PFSK-1 (cell line): ENCODE measurements at regions not wholly inside any gene's neighbourhood (a gene's known extent, or its start where the extent isn't known, plus 50 kb on each side); places are given as distances from the start of the nearest gene placed in this dataset.

Experiments
- FOXP2 ChIP-seq: optimal IDR thresholded peaks from 2 replicates; pipeline ENCODE3; 2011; ENCODE audit warnings: borderline replicate concordance, control low read depth, inconsistent platforms; ENCODE audit not compliant: insufficient read depth; ENCODE audit errors: extremely low read length, extremely low read depth
- POLR2AphosphoS5 ChIP-seq: IDR thresholded peaks from 2 replicates; pipeline ENCODE4 v1.6.1; 2012; ENCODE audit warnings: low read depth, mild to moderate bottlenecking, control low read depth, low read length, moderate library complexity
- SIN3A ChIP-seq: IDR thresholded peaks from 2 replicates; pipeline ENCODE4 v1.6.1; 2012; ENCODE audit warnings: mild to moderate bottlenecking, low read length, moderate library complexity, borderline replicate concordance; ENCODE audit not compliant: insufficient read depth
- TAF1 ChIP-seq: IDR thresholded peaks from 2 replicates; pipeline ENCODE4 v1.6.1; 2012; ENCODE audit warnings: low read length, control low read depth, borderline replicate concordance; ENCODE audit not compliant: insufficient read depth
- TF ChIP-seq, protein P1 (sequence below), 2 experiments: IDR thresholded peaks; 2 replicates each; pipeline versions ENCODE4 v1.6.1 to v1.8.0; 2011 to 2012; ENCODE audit warnings: low read depth in 2 of 2, low read length in 2 of 2, control low read depth in 1 of 2, inconsistent platforms in 1 of 2, mild to moderate bottlenecking in 1 of 2, moderate library complexity in 1 of 2; ENCODE audit not compliant: insufficient read depth in 1 of 2

DNA sequence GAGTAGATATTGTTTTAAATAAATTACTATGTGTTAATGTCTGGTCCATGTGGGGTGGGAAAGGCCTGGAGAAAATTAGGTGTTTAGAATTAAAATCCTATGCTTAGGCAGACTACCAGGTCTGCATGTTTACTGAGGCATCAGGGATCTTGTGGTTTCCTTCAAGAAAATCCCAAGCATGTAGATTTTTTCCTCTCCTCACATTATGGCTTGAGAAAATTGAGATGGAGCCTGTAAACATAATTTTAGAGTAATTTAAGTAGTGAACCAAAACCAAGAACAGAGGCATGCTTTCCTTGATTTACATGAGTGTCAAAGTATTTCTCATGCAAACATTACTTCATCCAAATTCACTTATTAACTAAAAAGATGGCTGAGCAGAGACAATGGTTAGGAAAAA is 823.7 kb downstream of the AACS start:
- TF ChIP-seq TAF1 (no peak), SIN3A (no peak)

GRCh38 chr12:125889742-125890141 is 824.5 kb downstream of the AACS start:
- TF ChIP-seq, protein P1, sequence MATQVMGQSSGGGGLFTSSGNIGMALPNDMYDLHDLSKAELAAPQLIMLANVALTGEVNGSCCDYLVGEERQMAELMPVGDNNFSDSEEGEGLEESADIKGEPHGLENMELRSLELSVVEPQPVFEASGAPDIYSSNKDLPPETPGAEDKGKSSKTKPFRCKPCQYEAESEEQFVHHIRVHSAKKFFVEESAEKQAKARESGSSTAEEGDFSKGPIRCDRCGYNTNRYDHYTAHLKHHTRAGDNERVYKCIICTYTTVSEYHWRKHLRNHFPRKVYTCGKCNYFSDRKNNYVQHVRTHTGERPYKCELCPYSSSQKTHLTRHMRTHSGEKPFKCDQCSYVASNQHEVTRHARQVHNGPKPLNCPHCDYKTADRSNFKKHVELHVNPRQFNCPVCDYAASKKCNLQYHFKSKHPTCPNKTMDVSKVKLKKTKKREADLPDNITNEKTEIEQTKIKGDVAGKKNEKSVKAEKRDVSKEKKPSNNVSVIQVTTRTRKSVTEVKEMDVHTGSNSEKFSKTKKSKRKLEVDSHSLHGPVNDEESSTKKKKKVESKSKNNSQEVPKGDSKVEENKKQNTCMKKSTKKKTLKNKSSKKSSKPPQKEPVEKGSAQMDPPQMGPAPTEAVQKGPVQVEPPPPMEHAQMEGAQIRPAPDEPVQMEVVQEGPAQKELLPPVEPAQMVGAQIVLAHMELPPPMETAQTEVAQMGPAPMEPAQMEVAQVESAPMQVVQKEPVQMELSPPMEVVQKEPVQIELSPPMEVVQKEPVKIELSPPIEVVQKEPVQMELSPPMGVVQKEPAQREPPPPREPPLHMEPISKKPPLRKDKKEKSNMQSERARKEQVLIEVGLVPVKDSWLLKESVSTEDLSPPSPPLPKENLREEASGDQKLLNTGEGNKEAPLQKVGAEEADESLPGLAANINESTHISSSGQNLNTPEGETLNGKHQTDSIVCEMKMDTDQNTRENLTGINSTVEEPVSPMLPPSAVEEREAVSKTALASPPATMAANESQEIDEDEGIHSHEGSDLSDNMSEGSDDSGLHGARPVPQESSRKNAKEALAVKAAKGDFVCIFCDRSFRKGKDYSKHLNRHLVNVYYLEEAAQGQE (IDR thresholded peaks at IDR 0.05; ENCODE audit: insufficient read depth in 1 of 2, low read depth in 2 of 2, low read length in 2 of 2), result no peak
- TF ChIP-seq TAF1 (no peak), FOXP2 (no peak), SIN3A (no peak), POLR2AphosphoS5 (no peak)

DNA sequence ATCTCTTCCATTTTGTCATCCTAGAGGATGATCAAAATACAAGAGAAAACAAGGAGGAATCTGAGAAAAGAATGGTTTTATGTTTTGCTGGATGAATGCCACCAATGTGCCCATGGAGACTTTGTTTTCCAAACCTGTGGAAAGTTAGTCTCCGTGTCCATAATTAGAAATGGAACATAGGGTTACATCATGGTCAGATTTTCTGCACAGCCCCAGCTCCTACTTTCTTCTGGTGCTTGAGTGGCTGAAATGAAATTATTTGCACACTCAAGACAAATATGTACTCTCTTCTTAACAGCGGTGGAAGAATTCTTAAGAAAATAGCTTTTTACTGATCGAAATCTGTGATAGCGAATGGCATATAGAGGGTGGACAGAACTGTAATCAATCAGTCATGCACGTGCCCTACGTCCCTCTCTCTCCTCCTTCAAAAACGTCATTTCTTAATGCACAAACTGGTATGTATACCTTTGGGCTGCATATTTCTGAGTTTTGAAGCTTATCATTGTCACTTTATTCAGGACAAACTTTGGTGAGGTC is 825.2 kb downstream of the AACS start:
- TF ChIP-seq TAF1, result no peak
- no peak for TF ChIP-seq POLR2AphosphoS5
- TF ChIP-seq, protein P1 (IDR thresholded peaks at IDR 0.05; ENCODE audit: insufficient read depth in 1 of 2, low read depth in 2 of 2, low read length in 2 of 2), result no peak
- no peak for TF ChIP-seq SIN3A
- TF ChIP-seq FOXP2, result no peak

- TF ChIP-seq, protein P1 (IDR thresholded peaks at IDR 0.05; ENCODE audit: insufficient read depth in 1 of 2, low read depth in 2 of 2, low read length in 2 of 2), result no peak
- TF ChIP-seq TAF1 (no peak), POLR2AphosphoS5 (no peak), SIN3A (no peak)
Measured at GRCh38 chr12:125890971-125891370, 825.7 kb downstream of the AACS start.

GRCh38 chr12:125892276-125892675 is 827.0 kb downstream of the AACS start:
- TF ChIP-seq, protein P1 (IDR thresholded peaks at IDR 0.05; ENCODE audit: insufficient read depth in 1 of 2, low read depth in 2 of 2, low read length in 2 of 2), result no peak
- TF ChIP-seq TAF1, result no peak
- no peak for TF ChIP-seq POLR2AphosphoS5
- no peak for TF ChIP-seq SIN3A
- TF ChIP-seq FOXP2, result no peak
